PC-3 (cell line): ENCODE measurements at regions not wholly inside any gene's neighbourhood (a gene's known extent, or its start where the extent isn't known, plus 50 kb on each side); places are given as distances from the start of the nearest gene placed in this dataset.

Source experiments
- EZH2 ChIP-seq: fragments of 300-600 bp; sonication (generic); IDR thresholded peaks from one replicate; pipeline ENCODE4 v1.6.1; 2017; ENCODE audit warnings: antibody characterized with exemption, mild to moderate bottlenecking, low read length; ENCODE audit not compliant: unreplicated experiment
- TF ChIP-seq, protein P1 (sequence below): fragments of 300-600 bp; sonication (generic); conservative IDR thresholded peaks from 2 replicates; pipeline ENCODE4 v1.5.1; 2017; ENCODE audit warnings: antibody characterized with exemption, low read depth, mild to moderate bottlenecking, low read length

DNA sequence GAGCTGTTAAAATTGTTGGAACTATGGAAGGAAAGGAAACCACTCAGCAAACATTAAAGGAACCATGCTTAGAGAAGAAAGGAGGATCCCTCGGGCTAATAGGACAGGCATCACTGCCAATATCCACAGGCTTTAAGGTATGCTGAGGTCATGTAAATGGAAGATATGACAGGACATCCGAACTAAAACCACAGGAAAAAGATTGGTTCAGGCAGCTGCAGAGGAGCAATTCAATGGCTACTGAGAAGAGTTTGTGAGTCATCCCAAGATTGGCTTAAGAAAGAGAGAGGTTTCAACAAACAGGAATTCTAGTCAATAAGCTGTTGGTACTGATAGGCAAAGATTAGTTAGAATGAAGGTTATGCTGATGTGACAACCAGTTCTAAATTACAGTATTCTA lies 106.4 kb upstream of the FAM241A start:
- TF ChIP-seq, protein P1, sequence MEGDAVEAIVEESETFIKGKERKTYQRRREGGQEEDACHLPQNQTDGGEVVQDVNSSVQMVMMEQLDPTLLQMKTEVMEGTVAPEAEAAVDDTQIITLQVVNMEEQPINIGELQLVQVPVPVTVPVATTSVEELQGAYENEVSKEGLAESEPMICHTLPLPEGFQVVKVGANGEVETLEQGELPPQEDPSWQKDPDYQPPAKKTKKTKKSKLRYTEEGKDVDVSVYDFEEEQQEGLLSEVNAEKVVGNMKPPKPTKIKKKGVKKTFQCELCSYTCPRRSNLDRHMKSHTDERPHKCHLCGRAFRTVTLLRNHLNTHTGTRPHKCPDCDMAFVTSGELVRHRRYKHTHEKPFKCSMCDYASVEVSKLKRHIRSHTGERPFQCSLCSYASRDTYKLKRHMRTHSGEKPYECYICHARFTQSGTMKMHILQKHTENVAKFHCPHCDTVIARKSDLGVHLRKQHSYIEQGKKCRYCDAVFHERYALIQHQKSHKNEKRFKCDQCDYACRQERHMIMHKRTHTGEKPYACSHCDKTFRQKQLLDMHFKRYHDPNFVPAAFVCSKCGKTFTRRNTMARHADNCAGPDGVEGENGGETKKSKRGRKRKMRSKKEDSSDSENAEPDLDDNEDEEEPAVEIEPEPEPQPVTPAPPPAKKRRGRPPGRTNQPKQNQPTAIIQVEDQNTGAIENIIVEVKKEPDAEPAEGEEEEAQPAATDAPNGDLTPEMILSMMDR = no peak
- TF ChIP-seq EZH2 = no peak
